SJCRH30 (cell line): ENCODE measurements at regions not wholly inside any gene's neighbourhood (a gene's known extent, or its start where the extent isn't known, plus 50 kb on each side); places are given as distances from the start of the nearest gene placed in this dataset.

Experiments
- DNase-seq, 2 experiments: peaks; one replicate each; pipeline ENCODE4 v3.0.0-alpha.2; 2015 to 2020
- H3K27ac ChIP-seq: fragments of 250-450 bp; sonication (Bioruptor Pico); 2 replicates; pipeline ENCODE4 v1.5.1; 2020; ENCODE audit warnings: mild to moderate bottlenecking, moderate library complexity
- H3K27me3 ChIP-seq: fragments of 250-450 bp; sonication (Bioruptor Pico); 2 replicates; pipeline ENCODE4 v1.5.1; 2020; ENCODE audit warnings: mild to moderate bottlenecking, moderate library complexity
- H3K36me3 ChIP-seq: fragments of 250-450 bp; sonication (Bioruptor Pico); 2 replicates; pipeline ENCODE4 v1.5.1; 2020; ENCODE audit warnings: mild to moderate bottlenecking, moderate library complexity
- H3K4me1 ChIP-seq: fragments of 250-450 bp; sonication (Bioruptor Pico); 2 replicates; pipeline ENCODE4 v1.5.1; 2020; ENCODE audit warnings: mild to moderate bottlenecking, moderate library complexity
- H3K4me3 ChIP-seq: fragments of 250-450 bp; sonication (Bioruptor Pico); 2 replicates; pipeline ENCODE4 v1.5.1; 2020; ENCODE audit warnings: mild to moderate bottlenecking, moderate library complexity
- H3K9me3 ChIP-seq: fragments of 250-450 bp; sonication (Bioruptor Pico); replicated peaks from 2 replicates; pipeline ENCODE4 v1.5.1; 2020; ENCODE audit warnings: mild to moderate bottlenecking, moderate library complexity

DNA sequence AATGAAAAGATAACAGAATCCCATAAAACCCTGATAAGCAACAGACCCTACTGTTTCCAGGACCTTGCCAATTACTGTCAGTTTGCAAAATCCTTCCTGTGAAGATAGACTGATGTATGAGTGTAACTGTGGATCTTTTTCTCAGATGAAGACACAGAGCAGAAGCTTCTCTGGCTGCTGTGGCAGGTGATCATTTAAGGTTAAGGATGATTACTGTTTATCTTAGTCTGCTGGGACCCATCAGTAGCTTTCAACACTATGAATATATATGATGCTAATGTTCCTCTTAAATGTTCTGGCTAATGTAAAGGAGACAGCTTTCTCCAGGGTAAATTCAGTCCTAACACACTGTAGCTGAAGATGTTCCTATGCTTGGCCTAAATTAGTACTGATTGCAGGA is 56.0 kb upstream of the CTTNBP2 start:
- no peaks in the 10 kb centered on the region; the same call in 1 of the 2 replicates for H3K27me3 ChIP-seq
- no peak for DNase-seq
- no peak overlapping the region for H3K27ac ChIP-seq
- H3K4me3 ChIP-seq = no peak overlapping the region
- no peaks in the 10 kb centered on the region; the same call in 1 of the 2 replicates for H3K9me3 ChIP-seq
- H3K36me3 ChIP-seq = no peaks in the 10 kb centered on the region
- no peaks in the 10 kb centered on the region for H3K4me1 ChIP-seq

DNA sequence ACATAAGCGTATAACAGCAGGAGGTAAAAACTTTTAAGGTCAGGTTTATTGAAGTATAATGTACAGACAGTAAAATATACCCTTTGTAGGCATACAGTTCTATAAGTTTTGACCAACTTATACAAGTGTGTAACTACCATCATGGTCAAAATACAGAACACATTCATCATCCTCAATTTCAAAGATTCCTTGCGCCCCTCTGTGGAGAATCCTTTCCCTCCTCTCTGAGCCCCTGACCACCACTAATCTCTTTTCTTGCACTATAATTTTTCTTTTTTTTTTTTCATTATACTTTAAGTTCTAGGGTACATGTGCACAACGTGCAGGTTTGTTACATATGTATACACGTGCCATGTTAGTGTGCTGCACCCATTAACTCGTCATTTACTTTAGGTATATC is 58.1 kb upstream of the CTTNBP2 start:
- Histone ChIP-seq H3K36me3 (no peaks in the 10 kb centered on the region), H3K4me3 (no peak overlapping the region)
- no peak for DNase-seq

DNA sequence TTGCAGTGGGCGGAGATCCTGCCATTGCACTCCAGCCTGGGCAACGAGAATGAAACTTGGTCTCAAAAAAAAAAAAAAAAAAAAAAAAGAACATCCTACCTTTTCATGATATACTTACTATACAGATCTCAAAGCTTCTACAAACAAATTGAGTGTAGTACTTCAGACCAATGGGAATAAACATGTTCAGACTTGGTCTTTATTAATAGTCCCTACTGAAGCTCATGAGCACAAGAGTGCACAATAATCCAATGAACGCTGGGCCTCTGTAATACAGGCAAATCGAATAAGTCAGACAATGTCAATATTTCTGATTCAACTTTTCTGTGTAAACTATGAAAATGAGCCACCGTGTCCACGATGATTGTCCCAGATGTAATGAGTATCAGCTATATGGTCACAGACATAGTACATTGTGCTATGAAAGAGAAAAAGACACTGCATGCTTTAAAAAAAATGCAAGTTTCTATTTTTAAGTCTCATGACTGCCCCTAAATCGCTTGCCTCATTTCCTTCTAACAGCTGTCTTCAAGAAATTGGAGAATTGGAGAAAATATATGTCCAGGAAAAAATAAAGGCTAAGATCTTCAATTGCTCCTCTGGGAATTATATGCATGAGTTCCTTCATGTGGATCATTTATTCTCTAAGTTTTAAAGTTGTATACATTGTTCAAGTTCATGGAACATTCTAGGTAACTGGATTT is 64.0 kb upstream of the CTTNBP2 start:
- Histone ChIP-seq H3K36me3 (no peaks in the 10 kb centered on the region), H3K4me3 (no peak overlapping the region), H3K27ac (no peak overlapping the region), H3K9me3 (no peaks in the 10 kb centered on the region; the same call in 1 of the 2 replicates), H3K4me1 (no peaks in the 10 kb centered on the region), H3K27me3 (0 out of 2 replicates have a peak, but pooled peaks cover 3% of the 10 kb centered on the region)
- no peak for DNase-seq

More for the DNA sequence above, 58.1 kb upstream of the CTTNBP2 start:
- H3K27me3 ChIP-seq = no peaks in the 10 kb centered on the region; the same call in 1 of the 2 replicates
- no peaks in the 10 kb centered on the region; the same call in 1 of the 2 replicates for H3K9me3 ChIP-seq
- no peak overlapping the region for H3K27ac ChIP-seq
- H3K4me1 ChIP-seq = no peaks in the 10 kb centered on the region

DNA sequence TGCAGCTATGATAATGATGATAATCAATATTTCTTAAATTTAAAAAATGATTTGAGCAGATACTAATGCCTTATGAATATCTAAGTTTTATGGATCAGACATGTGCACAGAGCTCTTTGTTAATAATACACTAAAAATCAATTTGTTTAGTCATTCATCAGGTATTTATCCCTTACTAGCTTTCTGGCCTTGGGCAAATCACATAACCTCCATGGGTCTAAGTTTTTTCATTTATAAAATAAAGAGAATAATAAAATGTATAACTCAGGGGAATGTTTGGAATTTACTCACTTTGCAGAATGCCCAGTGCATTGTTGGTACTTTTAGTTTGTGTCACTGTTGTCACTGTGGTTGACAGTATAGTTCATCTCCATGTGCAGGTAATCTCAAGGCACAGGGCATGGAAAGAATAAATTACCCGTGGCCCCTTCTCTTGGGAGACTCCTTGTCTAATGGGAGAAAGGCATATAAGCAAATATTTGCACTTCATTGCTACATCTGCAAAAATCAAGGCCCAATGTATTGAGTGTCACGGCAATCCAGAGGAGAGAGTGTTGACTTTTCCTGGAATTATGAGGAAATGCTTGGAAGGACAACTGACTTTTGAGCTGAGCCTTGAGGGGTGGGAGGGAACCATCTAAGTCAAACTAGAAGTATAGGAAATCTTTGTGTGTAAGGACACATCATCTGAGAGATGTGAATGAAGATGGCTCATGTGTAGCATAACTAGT is 64.7 kb upstream of the CTTNBP2 start:
- Histone ChIP-seq H3K4me3 (no peak overlapping the region), H3K4me1 (no peaks in the 10 kb centered on the region), H3K36me3 (no peaks in the 10 kb centered on the region), H3K27me3 (0 out of 2 replicates have a peak, but pooled peaks cover 3% of the 10 kb centered on the region), H3K27ac (no peak overlapping the region), H3K9me3 (no peaks in the 10 kb centered on the region; the same call in 1 of the 2 replicates)
- DNase-seq = no peak

DNA sequence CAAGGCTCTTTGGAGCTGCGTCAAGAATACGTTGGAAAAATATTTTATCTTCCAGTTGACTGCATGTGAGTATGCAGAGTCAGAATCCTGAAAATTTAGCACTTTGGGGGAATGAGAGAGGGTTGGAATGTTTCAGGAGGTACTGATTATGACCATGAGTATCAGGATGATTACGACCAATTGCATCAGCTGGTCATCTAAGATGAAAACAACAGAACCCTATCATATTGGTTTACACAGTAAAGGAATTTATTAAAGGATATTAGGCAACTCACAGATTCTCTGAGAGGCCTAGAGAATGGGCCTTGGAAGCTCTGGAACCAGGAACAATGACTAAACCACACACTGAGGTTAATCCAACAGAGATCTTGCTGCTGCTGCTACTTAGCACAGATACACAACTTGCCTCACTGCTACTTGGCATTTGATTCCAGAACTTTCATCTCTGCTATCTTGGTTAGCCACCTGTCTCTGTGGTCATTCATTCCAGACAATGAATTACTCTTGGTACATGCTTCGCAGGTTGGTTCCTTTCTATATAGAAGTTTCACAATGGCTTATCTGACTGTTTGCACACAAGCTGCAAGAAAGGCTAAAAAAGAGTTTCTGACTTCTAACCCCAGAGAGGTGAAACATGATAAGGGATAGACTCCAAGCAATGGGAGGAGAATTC is 68.0 kb upstream of the CTTNBP2 start:
- H3K4me3 ChIP-seq = no peak overlapping the region
- no peaks in the 10 kb centered on the region for H3K36me3 ChIP-seq
- H3K27me3 ChIP-seq = 0 out of 2 replicates have a peak, but pooled peaks cover 3% of the 10 kb centered on the region
- no peaks in the 10 kb centered on the region for H3K9me3 ChIP-seq
- H3K4me1 ChIP-seq = no peaks in the 10 kb centered on the region
- no peak overlapping the region for H3K27ac ChIP-seq
- DNase-seq = no peak

DNA sequence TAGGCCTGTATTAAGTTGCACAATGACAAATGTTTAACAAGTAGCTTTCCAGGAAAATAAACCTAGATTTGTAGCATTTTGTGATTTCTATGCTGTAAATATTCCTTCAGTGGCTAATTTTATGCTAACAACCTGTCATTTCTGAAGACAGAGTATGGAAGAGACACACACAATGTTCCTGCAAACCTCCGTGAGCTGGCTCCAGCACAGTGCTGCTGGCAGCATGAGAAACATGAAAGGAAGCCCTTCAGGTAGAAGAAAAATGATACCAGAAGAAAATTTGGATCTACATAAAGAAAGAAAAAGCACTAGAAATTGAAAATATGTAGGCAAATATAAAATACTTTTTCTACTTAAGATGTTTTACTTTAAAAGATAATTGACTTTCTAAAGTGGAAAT is 69.5 kb upstream of the CTTNBP2 start:
- Histone ChIP-seq H3K4me3 (no peak overlapping the region), H3K4me1 (no peaks in the 10 kb centered on the region), H3K27ac (no peak overlapping the region), H3K27me3 (0 out of 2 replicates have a peak, but pooled peaks cover 3% of the 10 kb centered on the region), H3K9me3 (no peaks in the 10 kb centered on the region), H3K36me3 (no peaks in the 10 kb centered on the region)
- DNase-seq = no peak

DNA sequence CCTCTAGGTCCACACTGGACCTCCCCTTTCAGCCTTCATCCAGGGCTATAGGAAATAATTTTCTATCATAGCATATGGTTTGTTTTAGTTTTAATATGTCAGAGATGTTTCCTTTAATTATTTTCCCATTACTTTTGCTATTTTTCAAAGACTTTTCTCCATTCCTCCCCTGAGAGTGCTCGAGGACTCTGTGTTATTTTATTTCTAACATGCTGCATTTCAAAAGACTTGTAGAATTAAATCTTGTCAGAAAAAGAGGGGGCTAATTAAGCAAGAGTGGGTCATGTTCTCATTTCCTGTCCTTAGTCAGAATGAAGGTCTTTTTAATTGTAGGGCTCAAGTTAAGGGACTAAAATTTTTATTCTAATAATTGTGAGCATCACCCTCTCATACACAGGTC is 71.6 kb upstream of the CTTNBP2 start:
- Histone ChIP-seq H3K4me1 (no peaks in the 10 kb centered on the region), H3K4me3 (no peak overlapping the region), H3K27me3 (no peaks in the 10 kb centered on the region), H3K36me3 (no peaks in the 10 kb centered on the region), H3K27ac (no peak overlapping the region), H3K9me3 (no peaks in the 10 kb centered on the region)
- DNase-seq = no peak

DNA sequence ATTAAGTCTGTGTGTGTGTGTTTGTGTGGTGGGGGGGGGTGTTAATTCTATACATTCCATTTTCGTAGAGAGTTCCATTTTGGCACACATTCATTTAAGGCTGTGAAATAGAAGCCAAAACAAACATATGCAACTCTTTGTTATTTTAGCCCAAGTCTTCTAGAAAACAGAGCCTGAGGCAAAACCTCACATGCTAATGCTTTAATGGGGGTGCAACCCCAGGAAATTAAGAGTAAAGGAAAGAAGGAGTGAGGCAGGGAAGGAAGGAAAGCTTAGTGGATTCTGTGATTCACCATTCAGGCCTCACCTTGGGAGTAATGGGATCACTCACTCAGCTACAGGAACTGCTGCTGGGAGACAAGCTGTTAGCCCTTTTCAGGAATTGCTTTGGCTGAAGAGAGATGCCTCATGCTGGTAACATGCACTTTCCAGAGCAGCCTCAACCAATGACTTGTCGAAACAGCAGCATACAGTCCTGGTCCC is 73.0 kb upstream of the CTTNBP2 start:
- Histone ChIP-seq H3K27ac (no peak overlapping the region), H3K36me3 (no peaks in the 10 kb centered on the region), H3K4me3 (no peak overlapping the region), H3K27me3 (no peaks in the 10 kb centered on the region), H3K9me3 (no peaks in the 10 kb centered on the region), H3K4me1 (no peaks in the 10 kb centered on the region)
- DNase-seq = no peak

DNA sequence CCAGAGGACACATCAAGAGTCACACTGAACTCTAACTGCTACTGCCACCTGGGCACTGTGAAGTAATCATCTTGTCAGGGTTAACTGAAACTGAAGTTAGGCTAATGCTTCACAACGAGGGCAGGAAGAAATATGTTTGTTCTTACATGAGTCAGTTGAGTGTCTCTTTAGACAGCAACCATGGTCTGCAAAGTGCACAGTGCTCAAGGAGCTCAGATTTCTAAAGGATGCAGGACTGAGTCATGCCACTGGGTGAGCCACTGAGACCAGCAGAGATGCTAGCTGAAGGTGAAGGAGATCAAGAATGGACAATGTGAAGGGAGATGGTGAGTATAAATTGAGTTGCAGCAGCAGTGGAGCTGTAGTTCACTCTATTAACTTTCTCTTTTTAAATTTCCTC is 76.0 kb upstream of the CTTNBP2 start:
- Histone ChIP-seq H3K27me3 (no peaks in the 10 kb centered on the region), H3K9me3 (no peaks in the 10 kb centered on the region), H3K4me3 (no peak overlapping the region), H3K27ac (no peak overlapping the region), H3K4me1 (no peaks in the 10 kb centered on the region), H3K36me3 (no peaks in the 10 kb centered on the region)
- DNase-seq = no peak

DNA sequence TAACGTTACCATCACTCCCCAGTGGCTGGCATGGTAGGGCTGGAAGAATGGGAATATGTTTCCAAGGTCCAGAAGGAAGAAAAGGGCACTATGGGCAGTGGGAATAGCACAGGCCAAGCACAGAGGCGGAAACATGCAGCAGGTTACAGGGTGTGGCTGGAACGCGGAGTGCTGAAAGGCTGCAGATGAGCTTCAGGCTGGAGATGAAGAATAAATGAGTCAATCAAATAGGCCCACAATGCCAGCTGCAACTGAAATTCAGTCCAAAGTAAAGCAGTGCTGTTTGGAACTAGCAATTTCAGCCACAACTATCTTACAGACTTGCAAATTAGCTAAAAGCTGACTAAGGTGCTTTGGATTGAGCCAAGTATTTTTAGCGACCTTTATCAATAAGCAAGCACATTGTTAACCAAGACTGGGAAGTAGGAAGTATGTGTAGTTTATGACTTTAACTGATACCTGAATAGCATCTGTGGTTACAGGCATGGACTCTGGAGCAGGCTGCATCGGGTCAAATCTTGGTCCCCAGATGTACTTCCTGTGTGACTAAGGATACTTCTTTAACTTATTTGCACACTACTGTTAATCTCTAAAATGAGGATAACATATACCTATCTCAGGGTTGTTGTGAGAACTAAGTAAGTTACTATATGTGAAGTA is 77.5 kb upstream of the CTTNBP2 start:
- no peak for DNase-seq
- no peaks in the 10 kb centered on the region for H3K4me1 ChIP-seq
- H3K36me3 ChIP-seq = no peaks in the 10 kb centered on the region
- H3K4me3 ChIP-seq = no peak overlapping the region
- no peak overlapping the region for H3K27ac ChIP-seq
- H3K27me3 ChIP-seq = no peaks in the 10 kb centered on the region
- no peaks in the 10 kb centered on the region for H3K9me3 ChIP-seq

DNA sequence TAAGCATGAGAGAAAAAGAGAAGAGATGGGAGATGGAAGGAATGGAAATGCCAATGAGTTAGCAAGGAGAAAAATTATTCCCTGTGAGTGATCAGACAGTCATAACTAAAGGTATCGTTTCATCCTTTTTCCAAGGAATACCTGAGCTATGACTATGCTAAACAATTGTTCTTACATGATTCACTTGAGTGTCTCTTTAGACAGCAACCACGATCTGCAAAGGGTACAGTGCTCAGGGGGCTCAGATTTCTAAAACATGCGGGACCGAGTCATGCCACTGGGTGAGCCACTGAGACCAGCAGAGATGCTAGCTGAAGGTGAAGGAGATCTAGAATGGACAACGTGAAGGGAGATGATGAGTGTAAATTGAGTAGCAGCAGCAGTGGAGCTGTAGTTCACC is 78.0 kb upstream of the CTTNBP2 start:
- Histone ChIP-seq H3K27me3 (no peaks in the 10 kb centered on the region), H3K4me3 (no peak overlapping the region), H3K27ac (no peak overlapping the region), H3K4me1 (no peaks in the 10 kb centered on the region), H3K9me3 (no peaks in the 10 kb centered on the region), H3K36me3 (no peaks in the 10 kb centered on the region)
- DNase-seq = no peak

DNA sequence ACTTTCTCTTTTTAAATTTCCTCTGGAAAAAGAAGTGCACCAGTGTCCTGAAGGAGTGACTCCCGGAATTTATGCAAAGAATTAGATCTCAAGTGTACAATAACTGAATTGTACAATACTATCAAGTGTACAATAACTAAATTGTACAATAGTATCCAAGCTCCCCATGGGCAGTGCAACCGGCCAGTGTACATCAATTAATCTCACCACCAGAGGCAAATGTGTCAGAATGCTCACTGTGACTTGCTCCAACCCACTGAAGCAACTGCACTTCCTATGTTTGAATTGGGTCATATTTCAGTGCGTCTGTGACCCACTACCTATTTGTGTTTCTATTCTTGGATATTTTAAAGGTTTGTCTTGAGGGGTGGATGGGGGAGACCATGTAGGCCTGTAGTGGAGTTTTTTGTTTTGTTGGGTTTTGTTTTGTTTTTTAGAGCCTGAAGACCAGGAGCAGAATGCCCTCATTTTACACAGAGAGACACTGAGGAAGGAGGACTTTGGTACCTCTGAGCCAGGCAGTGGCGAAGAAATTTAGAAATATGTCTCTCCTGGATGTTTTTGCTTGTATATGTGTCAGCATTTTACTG is 78.5 kb upstream of the CTTNBP2 start:
- Histone ChIP-seq H3K4me3 (no peak overlapping the region), H3K9me3 (no peaks in the 10 kb centered on the region), H3K27ac (no peak overlapping the region), H3K36me3 (no peaks in the 10 kb centered on the region), H3K27me3 (no peaks in the 10 kb centered on the region), H3K4me1 (no peaks in the 10 kb centered on the region)
- no peak for DNase-seq

DNA sequence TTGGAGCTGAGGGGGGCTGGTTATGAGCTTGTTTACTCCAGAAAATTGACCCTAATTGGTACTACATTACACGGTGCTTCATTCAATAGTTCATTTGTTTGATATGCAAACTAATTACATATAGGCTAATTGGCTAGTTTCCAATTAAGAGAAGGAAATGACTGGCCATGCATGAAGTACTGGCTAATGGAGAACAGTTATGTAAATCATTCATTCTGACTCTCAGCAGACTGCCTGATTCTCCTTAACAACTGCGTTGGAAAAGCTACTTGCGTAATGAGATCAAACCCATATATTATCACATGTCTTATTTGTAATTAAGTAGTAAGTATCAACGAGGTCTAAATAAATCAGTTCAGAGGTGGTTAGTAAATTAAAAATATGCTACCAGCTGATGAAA is 81.8 kb upstream of the CTTNBP2 start:
- Histone ChIP-seq H3K9me3 (no peaks in the 10 kb centered on the region), H3K27ac (no peak overlapping the region), H3K27me3 (no peaks in the 10 kb centered on the region), H3K4me1 (no peaks in the 10 kb centered on the region), H3K36me3 (no peaks in the 10 kb centered on the region), H3K4me3 (no peak overlapping the region)
- no peak for DNase-seq

DNA sequence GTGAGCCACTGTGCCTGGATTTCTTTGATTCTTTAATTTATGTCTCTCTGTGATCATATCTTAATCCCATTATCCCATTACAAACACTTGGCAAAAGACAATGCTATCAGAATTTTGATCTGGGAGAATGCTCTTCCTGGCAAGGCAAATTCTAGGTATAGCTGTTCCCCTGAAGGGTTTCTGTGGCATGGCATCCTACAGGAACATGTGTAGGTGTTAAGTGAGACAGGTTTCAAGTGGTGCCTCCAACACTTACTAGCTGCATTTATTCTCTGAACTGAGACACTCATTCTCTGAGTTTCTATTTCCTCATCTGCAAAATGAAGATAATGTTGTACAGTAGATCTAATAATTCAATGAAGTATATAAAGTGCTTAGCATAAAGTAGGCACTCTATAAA is 87.1 kb upstream of the CTTNBP2 start:
- H3K9me3 ChIP-seq = no peaks in the 10 kb centered on the region
- no peaks in the 10 kb centered on the region for H3K36me3 ChIP-seq
- H3K27ac ChIP-seq = no peak overlapping the region
- H3K4me1 ChIP-seq = no peaks in the 10 kb centered on the region
- DNase-seq = no peak
- no peaks in the 10 kb centered on the region for H3K27me3 ChIP-seq
- H3K4me3 ChIP-seq = no peak overlapping the region
